PC-3 (cell line): ENCODE measurements at regions not wholly inside any gene's neighbourhood (a gene's known extent, or its start where the extent isn't known, plus 50 kb on each side); places are given as distances from the start of the nearest gene placed in this dataset.

ENCODE experiments used
- ATAC-seq: fragments of 200-7000 bp; cut with Tn5 transposase; 2 replicates; pipeline ENCODE4 v1.9.1; 2020; ENCODE audit warnings: mild to moderate bottlenecking, moderate library complexity
- BruUV-seq: library from RNA; stranded (reverse); fragments of 400-500 nt; replicated peaks from 2 replicates; lab custom pipeline; 2021; lab: Mats Ljungman, UMichigan
- CTCF ChIA-PET: fragments of 300-600 bp; sonication (Branson Sonifier 250); formaldehyde crosslinking; loops from one replicate; lab custom pipeline; 2022; ENCODE audit warnings: antibody characterized with exemption; lab: Charles Lee
- POLR2A ChIA-PET: fragments of 300-600 bp; sonication (Branson Sonifier 250); formaldehyde crosslinking; loops from one replicate; lab custom pipeline; 2022; ENCODE audit warnings: antibody characterized with exemption; ENCODE audit not compliant: unreplicated experiment; lab: Charles Lee
- DNase-seq: peaks from one replicate; pipeline ENCODE4 v3.0.0-alpha.2; 2015
- H2AFZ ChIP-seq: fragments of 300-600 bp; sonication (generic); 2 replicates; pipeline ENCODE4 v1.6.0; 2016; ENCODE audit warnings: antibody characterized with exemption, low read length
- H3F3A ChIP-seq: fragments of 300-600 bp; sonication (generic); one replicate; pipeline ENCODE4 v1.6.0; 2017; ENCODE audit warnings: antibody characterized with exemption, low read length, control low read depth, mild to moderate bottlenecking; ENCODE audit not compliant: unreplicated experiment
- H3K27ac ChIP-seq: fragments of 300-600 bp; sonication (generic); 2 replicates; pipeline ENCODE4 v1.5.1; 2016; ENCODE audit warnings: mild to moderate bottlenecking, low read length
- H3K27me3 ChIP-seq: fragments of 300-600 bp; sonication (generic); 2 replicates; pipeline ENCODE4 v1.6.1; 2016; ENCODE audit warnings: low read length, mixed read lengths
- H3K36me3 ChIP-seq: fragments of 300-600 bp; sonication (generic); 2 replicates; pipeline ENCODE4 v1.6.1; 2016; ENCODE audit warnings: low read depth, mixed run types, low read length, mixed read lengths
- H3K4me1 ChIP-seq: fragments of 300-600 bp; sonication (generic); 2 replicates; pipeline ENCODE4 v1.5.1; 2016; ENCODE audit warnings: low read length; ENCODE audit not compliant: insufficient read depth
- H3K4me2 ChIP-seq: fragments of 300-600 bp; sonication (generic); 2 replicates; pipeline ENCODE4 v1.6.0; 2016; ENCODE audit warnings: low read length
- H3K4me3 ChIP-seq: fragments of 300-600 bp; sonication (generic); 2 replicates; pipeline ENCODE4 v1.5.1; 2016; ENCODE audit warnings: mild to moderate bottlenecking, low read length, mixed read lengths
- H3K79me2 ChIP-seq: fragments of 300-600 bp; sonication (generic); 2 replicates; pipeline ENCODE4 v1.6.1; 2017; ENCODE audit warnings: low read length, mixed read lengths
- H3K9ac ChIP-seq: fragments of 300-600 bp; sonication (generic); 2 replicates; pipeline ENCODE4 v1.6.0; 2016; ENCODE audit warnings: mild to moderate bottlenecking, low read length
- H3K9me2 ChIP-seq: fragments of 300-600 bp; sonication (generic); replicated peaks from 2 replicates; pipeline ENCODE4 v1.6.1; 2016; ENCODE audit warnings: mixed run types, low read length, mixed read lengths
- H3K9me3 ChIP-seq: fragments of 300-600 bp; sonication (generic); 2 replicates; pipeline ENCODE4 v1.6.1; 2016; ENCODE audit warnings: low read length, mixed read lengths
- H4K20me1 ChIP-seq: fragments of 300-600 bp; sonication (generic); 2 replicates; pipeline ENCODE4 v1.6.1; 2016; ENCODE audit warnings: low read length, mixed read lengths
- EZH2 ChIP-seq: fragments of 300-600 bp; sonication (generic); IDR thresholded peaks from one replicate; pipeline ENCODE4 v1.6.1; 2017; ENCODE audit warnings: antibody characterized with exemption, mild to moderate bottlenecking, low read length; ENCODE audit not compliant: unreplicated experiment
- EZH2phosphoT487 ChIP-seq: fragments of 300-600 bp; sonication (generic); IDR thresholded peaks from 2 replicates; pipeline ENCODE4 v1.6.1; 2018; ENCODE audit warnings: mild to moderate bottlenecking, antibody characterized with exemption, low read length, borderline replicate concordance
- intact Hi-C: fragments of 100-400 bp; cut with micrococcal nuclease; formaldehyde crosslinking; loops from 2 replicates; pipeline ENCODE4 v1.9.0; 2023
- TF ChIP-seq, protein P1 (sequence below): fragments of 300-600 bp; sonication (generic); conservative IDR thresholded peaks from 2 replicates; pipeline ENCODE4 v1.5.1; 2017; ENCODE audit warnings: antibody characterized with exemption, low read depth, mild to moderate bottlenecking, low read length

DNA sequence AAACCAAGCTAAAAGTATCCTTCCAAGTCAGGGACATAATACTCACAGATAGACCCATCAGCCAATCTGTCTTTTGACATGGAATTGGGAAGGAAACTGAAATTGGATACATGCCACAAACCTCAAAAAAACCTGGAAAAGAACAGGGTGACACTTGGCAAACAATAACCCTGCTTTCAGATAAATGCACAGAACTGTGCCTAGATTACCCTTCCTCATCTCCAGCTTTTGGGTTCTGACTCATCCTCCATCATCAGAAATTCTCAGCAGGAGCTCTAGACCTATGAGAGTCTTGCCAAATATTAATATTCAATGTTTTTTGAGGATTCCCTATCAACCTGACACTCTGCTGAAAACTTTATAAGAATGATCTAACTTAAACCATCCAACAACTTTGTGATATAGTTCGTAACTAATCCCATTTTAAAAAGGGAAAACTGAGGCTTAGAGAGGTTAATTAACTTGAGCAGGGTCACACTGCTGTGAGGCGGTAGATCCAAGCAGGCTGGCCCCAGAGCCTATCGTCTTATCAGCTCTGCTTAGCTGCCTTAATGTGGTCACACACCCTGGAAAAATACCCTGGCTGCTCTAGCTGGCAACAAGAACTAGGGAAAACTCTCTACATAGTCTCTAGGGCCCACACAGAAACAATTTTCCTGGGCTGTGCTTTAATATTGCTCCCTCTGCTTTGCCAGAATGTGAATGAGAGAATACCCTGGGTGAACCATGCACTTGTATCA, 157.0 kb upstream of the TRPC7 start:
- Histone ChIP-seq H4K20me1 (no peaks in the 10 kb centered on the region), H3K79me2 (no peaks in the 10 kb centered on the region), H3K27me3 (peaks cover 12% of the 10 kb centered on the region), H3K27ac (no peak overlapping the region), H3K4me1 (no peaks in the 10 kb centered on the region), H3K4me2 (no peak overlapping the region), H3K9ac (no peak overlapping the region), H3K9me2 (no peaks in the 10 kb centered on the region), H3K4me3 (no peak overlapping the region), H3F3A (no peaks in the 10 kb centered on the region), H2AFZ (no peak overlapping the region), H3K9me3 (no peaks in the 10 kb centered on the region), H3K36me3 (no peaks in the 10 kb centered on the region)
- intact Hi-C loops: no loop called here
- no peak for TF ChIP-seq EZH2
- TF ChIP-seq, protein P1, sequence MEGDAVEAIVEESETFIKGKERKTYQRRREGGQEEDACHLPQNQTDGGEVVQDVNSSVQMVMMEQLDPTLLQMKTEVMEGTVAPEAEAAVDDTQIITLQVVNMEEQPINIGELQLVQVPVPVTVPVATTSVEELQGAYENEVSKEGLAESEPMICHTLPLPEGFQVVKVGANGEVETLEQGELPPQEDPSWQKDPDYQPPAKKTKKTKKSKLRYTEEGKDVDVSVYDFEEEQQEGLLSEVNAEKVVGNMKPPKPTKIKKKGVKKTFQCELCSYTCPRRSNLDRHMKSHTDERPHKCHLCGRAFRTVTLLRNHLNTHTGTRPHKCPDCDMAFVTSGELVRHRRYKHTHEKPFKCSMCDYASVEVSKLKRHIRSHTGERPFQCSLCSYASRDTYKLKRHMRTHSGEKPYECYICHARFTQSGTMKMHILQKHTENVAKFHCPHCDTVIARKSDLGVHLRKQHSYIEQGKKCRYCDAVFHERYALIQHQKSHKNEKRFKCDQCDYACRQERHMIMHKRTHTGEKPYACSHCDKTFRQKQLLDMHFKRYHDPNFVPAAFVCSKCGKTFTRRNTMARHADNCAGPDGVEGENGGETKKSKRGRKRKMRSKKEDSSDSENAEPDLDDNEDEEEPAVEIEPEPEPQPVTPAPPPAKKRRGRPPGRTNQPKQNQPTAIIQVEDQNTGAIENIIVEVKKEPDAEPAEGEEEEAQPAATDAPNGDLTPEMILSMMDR: no peak
- TF ChIP-seq EZH2phosphoT487: no peak
- no peak for DNase-seq
- CTCF ChIA-PET: no interaction called here
- no peak for ATAC-seq
- no TSS peak for BruUV-seq
- POLR2A ChIA-PET: no interaction called here

DNA sequence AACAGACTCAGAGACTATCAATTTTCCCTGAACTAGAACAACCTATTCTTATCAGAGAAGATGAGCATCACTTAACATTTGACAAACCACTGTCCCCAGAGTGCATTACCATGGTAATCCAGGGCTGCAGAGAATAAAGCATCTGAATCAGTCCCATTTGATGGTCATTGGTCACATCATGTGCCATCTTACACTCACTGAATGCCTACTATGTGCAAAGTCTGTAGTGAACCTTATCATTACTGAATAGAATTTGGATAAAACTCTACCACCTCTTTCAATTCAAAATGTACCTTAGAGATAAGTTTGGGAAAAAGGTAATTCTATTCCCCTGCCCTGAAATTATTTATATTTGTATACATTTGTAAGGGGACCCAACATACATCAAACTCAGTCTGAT, 156.4 kb upstream of the TRPC7 start:
- no peaks in the 10 kb centered on the region for H4K20me1 ChIP-seq
- peaks cover 7% of the 10 kb centered on the region for H3K27me3 ChIP-seq
- ChIA-PET CTCF (no interaction called here), POLR2A (no interaction called here)
- H3K79me2 ChIP-seq: no peaks in the 10 kb centered on the region
- no peak overlapping the region for H2AFZ ChIP-seq
- intact Hi-C loops: no loop called here
- H3F3A ChIP-seq: no peaks in the 10 kb centered on the region
- H3K4me3 ChIP-seq: no peak overlapping the region
- no peaks in the 10 kb centered on the region for H3K4me1 ChIP-seq
- ATAC-seq (no peak), DNase-seq (no peak)
- H3K9me3 ChIP-seq: no peaks in the 10 kb centered on the region
- H3K36me3 ChIP-seq: no peaks in the 10 kb centered on the region
- no peak overlapping the region for H3K9ac ChIP-seq
- H3K4me2 ChIP-seq: no peak overlapping the region
- TF ChIP-seq, protein P1: no peak
- no peak for TF ChIP-seq EZH2phosphoT487
- no peak for TF ChIP-seq EZH2
- no peak overlapping the region for H3K27ac ChIP-seq
- H3K9me2 ChIP-seq: no peaks in the 10 kb centered on the region
- BruUV-seq: no TSS peak

DNA sequence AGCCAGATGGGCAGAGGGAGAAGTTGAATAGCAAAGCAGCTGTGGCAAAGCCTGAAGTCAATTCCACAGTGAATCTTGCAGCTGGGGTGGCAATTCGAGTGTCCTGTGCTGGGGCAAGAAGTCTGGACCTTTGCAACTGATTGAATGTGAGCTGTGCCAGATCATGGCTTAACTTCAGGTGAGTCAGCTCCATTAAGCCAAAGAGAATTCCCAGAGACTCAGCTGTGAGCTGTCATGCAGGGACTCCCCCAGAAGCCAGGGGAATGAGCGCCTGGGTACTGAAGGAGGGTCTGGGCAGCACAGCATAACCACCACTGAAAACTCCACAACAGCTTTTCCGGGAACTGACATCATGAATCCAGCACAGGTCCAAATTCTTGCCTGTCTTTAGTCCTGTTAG, 153.5 kb upstream of the TRPC7 start:
- intact Hi-C loops: no loop called here
- Histone ChIP-seq H2AFZ (no peak overlapping the region), H3K36me3 (no peaks in the 10 kb centered on the region), H3K4me1 (no peaks in the 10 kb centered on the region), H3K79me2 (no peaks in the 10 kb centered on the region), H3K9ac (no peak overlapping the region), H3K4me3 (no peak overlapping the region), H3K9me2 (no peaks in the 10 kb centered on the region), H4K20me1 (no peaks in the 10 kb centered on the region), H3K9me3 (no peaks in the 10 kb centered on the region), H3K27me3 (peaks cover 4% of the 10 kb centered on the region), H3K4me2 (no peak overlapping the region), H3F3A (no peaks in the 10 kb centered on the region), H3K27ac (no peak overlapping the region)
- TF ChIP-seq EZH2 (no peak), EZH2phosphoT487 (no peak)
- TF ChIP-seq, protein P1: no peak
- POLR2A ChIA-PET: no interaction called here
- CTCF ChIA-PET: no interaction called here
- ATAC-seq (no peak), DNase-seq (peak; percentile 46)
- BruUV-seq: no TSS peak
